Hematopoietic multipotent progenitor cell treated with erythropoietin and hydrocortisone succinate and interleukin-3 and kit ligand, for 8 days (in vitro differentiated cells): ENCODE measurements at regions not wholly inside any gene's neighbourhood (a gene's known extent, or its start where the extent isn't known, plus 50 kb on each side); places are given as distances from the start of the nearest gene placed in this dataset.
"Not testable (repeated sequence)": the region's sequence is repeated elsewhere in the genome, so short reads cannot be mapped to it uniquely, and the experiment has no call there.

ENCODE experiments used
- DNase-seq: peaks from one replicate; pipeline ENCODE4 v3.0.0-alpha.2; 2015

- DNase-seq, result peak; percentile 3
Measured at GRCh38 chr10:78096486-78096885, 62.8 kb downstream of the RPS24 start.

GRCh38 chr10:78102593-78102992, 68.9 kb downstream of the RPS24 start:
- not testable (repeated sequence) for DNase-seq

GRCh38 chr10:78109210-78109609, 75.5 kb downstream of the RPS24 start:
- DNase-seq, result no peak

DNA sequence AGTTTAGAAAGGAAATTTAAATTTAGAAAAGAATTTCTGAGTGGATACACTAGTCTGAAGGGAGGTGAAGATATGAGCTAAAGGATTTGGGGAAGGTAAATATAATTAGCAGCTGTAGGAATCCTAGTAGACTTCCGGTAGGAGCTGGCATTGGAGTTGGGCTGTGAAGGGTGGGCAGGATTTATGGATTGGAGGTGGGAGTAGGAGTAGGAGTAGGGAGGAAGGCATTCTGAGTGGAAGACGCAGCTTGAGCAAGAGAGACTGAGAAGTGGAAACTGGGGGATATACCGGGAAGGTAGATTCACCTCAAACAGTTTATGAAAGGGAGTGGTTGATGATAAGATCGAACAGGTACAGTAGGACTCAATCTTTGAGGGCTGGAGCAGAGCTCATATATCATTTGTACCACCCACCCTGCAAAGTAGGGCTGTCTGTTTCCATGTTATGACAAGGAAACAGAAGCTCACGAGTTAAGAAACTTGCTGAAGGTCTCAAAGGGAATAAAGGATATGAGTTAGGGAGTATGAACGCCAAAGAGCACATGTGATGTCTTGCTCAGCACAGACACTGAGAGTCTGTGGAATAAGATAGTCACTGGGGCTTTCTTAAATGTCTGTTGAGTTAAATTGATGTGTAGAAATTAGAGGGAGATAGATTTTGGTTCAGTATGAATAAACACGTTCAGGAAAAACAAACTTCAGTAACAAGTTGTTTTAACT, 81.6 kb downstream of the RPS24 start:
- no peak for DNase-seq

DNA sequence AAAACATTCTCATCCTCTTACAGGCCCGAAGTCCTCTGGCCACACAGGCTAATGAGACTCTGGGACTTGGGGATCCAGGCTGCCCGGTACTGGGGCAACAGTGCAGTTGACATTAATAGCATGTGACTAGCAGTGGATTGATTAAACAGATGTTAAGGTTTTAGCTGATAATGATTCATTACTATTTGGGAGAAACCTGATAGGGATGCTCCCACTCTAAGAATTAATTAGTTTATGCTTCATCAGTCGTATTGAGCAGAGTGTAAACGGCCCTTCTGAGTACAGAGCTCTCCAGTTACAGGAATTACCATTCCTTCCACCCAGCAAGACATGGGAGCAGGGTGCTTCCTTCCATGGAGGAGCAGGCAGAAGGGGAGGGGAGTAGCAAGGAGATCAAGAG, 82.7 kb downstream of the RPS24 start:
- DNase-seq, result no peak

GRCh38 chr10:78118591-78118990, 84.9 kb downstream of the RPS24 start:
- DNase-seq, result no peak

DNA sequence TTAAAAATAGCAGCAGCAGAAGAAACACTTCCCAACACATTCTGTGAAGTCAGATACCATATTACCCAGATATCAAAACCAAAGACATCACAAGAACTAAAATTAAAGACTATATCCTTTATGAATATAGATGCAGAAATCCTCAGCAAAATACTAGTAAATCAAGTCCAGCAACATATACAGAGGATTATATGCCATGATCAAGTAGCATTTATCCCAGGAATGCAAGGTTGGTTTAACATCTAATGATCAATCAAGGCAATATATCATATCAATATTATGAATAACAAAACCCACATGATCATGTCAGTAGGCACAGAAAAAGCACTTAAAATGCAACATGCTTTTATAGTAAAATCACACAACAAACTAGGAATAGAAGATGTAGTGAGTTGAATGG, 88.1 kb downstream of the RPS24 start:
- no peak for DNase-seq

DNA sequence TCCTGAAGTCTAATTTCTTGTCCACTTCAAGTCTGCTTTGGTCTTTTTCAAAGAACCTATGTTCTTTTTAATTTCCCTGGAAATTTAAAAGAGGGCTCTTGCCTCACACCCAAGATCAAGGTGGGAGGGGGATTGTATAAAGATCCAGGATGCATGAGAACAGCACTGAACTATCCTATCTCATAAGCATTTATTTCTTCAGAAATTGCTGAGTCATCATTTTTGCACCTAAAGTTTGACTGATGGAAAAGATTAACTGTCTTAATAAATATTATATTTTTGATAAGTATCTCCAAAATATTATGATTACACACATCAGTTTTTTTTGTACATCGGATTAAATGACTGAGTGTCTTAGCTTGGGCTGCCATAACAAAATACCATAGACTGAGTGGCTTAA, 90.5 kb downstream of the RPS24 start:
- no peak for DNase-seq

DNA sequence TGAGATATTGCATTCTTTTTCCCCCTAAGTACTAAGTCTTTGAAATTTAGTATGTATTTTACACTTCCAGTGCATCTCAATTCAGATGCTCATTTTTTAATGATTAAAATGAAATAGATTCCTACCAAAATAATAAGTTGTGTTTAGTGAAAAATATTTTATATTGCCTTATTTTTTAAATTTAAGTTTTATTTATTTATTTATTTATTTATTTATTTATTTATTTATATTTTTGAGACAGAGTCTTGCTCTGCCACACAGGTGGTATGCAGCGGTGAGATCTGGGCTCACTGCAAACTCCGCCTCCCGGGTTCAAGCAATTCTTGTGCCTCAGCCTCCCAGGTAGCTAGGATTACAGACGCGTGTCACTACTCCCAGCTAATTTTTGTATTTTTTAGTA, 95.5 kb downstream of the RPS24 start:
- no peak for DNase-seq

DNA sequence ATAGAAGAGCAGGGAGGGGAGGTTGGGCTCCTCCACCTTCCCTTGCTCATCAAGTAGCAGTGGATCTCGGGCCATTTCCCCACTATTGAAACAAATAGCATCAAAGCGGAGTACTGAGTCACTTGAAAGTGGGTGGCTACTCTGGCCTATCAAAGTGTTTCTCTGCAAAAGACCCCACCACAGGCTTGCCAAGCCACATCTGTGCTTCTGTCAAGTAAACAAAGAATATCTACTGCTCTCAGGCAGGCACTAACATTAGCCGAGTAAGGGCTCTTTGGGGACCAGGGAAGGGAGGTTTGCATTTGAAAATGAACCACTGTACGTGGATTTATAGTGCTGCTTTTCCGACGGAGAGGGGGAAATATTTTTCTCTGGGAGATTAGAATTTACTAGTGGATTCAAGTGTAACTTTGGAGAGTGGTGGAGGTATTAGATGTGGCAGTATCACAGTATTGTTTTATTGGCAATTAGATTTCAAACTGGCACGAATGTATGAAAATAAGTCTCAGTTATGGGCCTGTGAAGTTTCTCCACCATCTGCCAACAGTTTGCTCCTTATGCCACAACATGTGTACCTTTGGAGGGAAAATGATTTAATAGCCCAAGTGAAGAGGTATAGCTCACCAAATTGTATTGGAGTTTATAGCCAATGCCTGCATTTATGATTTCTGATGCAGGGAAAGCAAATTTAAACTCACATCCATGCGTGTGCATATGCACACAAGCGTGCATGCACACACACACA, 97.5 kb downstream of the RPS24 start:
- DNase-seq, result no peak

GRCh38 chr10:78134773-78135306, 101.2 kb downstream of the RPS24 start:
- DNase-seq, result no peak

DNA sequence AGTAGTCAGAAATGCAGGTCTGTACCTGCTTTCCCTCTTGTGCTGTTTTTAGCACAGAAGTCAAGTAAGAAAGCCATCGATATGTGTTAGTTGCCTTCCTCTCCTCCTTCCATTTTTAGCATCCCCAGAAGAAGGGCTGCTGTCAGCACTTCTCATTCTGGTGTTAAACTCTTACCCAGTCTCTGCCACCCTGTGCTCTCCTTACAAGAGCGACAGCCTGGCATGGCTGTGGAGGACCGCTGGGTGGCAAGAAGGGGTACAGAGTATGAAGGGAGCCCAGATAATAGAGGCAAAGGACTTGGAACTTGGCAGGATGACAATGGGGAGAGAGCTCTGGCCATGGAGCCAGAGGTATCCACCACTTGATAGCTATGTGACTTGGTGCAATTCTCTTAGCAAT, 103.5 kb downstream of the RPS24 start:
- no peak for DNase-seq

GRCh38 chr10:78139341-78139740, 105.7 kb downstream of the RPS24 start:
- DNase-seq, result no peak

DNA sequence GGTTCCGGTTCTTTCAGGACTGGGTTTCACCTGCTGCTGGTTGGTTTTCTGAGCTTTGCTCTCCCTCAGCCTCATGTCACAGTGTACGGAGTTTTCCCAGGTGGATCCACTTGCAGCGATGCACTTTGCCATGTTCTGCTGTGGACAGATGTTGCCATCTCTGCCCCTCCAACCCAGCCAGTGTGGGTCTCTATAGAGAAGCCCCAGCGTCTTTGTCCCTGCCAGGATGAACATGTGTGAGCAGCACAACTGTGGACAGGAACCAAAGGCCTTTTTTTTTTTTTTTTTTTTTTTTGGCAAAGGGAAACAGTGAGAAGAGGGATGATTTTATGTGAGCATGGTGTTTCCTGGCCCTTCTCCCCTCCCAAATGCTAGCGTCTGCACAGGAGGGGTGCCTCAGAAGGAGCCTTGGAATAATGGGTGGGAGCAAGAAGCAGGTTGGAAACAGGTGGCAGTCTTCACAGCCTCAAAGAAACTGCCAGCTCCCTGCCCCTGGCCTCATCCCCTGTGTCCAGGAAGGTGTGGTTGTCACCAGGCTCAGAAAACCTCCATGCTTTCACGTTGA, 106.5 kb downstream of the RPS24 start:
- DNase-seq, result no peak

- no peak for DNase-seq
Measured at GRCh38 chr10:78143576-78143975, 109.9 kb downstream of the RPS24 start.

GRCh38 chr10:78146200-78146599, 112.5 kb downstream of the RPS24 start:
- no peak for DNase-seq

DNA sequence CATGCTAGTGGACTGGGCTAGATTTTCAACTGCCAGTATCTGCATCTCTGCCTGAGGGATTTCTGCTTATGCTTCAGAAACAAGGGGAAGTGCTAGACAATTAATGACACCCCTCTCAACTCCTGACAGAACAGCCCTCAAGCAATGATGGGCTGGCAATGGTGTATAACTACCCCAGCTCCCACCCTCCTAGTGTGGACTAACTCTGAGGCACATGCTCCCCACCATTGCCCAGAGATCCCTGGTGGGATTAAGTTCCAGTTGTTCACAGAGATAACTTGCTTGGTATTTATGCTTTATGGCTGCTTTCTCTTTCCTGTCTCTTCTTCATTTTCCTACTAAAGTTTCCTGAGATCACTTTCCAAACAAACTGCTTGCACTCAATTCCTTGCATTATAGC, 113.5 kb downstream of the RPS24 start:
- DNase-seq, result no peak

DNA sequence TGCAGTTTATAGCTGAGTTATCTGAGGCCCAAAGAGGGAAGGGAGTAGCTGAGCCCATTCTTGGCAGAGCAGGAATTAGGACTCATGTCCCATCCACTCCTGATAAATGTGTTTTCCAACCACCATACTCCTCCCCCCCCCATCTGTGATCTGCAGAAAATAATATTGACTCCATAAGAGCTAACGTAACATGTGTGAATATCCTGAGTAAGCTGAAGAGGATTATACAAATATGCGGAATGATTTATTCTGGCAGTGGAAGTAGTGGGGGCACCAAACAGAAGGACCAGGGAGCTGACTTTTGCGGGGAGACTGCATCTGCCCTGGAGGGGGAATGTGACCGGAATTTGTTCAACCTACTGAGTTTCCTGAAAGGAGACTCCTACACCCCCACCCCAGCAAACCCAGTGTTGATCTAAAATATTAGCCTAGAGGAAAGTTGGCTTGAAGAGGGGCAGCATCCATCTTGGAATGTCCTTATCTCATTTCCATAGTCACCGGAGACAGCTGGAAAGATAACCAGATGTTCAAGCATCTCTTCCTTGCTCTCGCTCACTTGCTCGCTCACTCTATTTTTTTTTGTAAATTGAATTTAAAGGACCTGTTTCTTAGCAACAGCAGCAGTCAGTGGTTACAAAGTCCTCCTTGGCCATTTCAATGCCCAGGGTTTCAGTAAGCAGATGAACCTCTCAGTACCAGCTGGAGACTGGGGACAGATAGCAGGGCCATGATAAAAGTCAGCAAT, 114.7 kb downstream of the RPS24 start:
- DNase-seq, result no peak

DNA sequence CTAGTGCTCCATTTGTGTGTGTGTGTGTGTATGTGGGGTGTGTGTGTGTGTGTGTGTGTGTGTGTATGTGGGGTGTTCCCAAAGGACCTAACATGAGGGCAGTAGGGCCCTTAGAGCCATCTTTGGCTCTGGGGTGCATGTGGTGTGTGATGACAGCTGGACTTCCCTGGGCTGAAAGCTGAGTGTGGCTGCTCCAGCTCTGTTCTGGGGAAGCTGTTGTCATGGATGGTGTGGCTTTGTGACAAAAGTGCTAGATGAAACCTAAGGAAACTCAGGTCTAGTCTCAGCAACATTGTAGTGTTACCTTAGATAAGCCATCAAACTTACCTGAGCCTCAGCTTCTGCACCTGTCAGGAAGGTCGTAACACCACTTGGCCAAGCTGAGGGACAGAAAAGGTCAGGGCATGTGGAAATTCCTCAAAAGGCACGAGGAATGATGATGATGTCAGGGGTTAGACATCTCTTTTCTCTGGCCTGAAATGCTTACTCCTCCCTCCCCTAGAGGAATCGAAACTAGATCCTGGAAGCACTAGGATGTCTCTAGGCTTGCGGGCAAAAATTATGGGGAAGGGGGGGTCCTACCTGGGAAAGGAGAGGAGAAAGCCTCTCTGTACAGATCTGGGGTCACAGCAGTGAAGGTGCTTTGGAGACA, 115.4 kb downstream of the RPS24 start:
- DNase-seq, result no peak

- DNase-seq, result no peak
Measured at GRCh38 chr10:78150756-78151155, 117.1 kb downstream of the RPS24 start.

GRCh38 chr10:78155722-78156121, 122.1 kb downstream of the RPS24 start:
- DNase-seq, result no peak

- DNase-seq, result no peak
Measured at GRCh38 chr10:78160591-78160990, 126.9 kb downstream of the RPS24 start.

DNA sequence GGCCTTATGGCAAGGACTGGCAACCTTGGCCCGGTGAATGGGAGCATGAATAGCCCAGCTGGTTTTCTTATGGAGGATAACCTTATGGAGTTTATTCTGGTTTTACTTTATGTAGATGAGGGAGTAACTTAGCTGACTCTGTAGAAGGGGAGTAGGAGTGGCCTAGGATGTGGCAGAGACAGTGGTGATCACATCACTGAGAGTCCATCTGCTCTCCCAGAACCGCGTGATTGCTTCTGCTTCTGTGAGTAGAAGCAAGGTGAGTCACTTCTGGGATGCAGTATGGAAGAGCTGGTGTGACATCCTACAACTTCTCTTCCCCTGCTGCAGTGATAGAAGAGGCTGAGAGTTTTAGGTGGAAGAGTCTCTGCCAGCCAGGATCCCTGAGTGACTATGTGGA, 129.2 kb downstream of the RPS24 start:
- DNase-seq, result no peak
